NCI-H524 (cell line): ENCODE measurements at regions not wholly inside any gene's neighbourhood (a gene's known extent, or its start where the extent isn't known, plus 50 kb on each side); places are given as distances from the start of the nearest gene placed in this dataset.

Experiments
- DNase-seq, 2 experiments: peaks; one replicate each; lab custom pipeline; 2025; lab: John Stamatoyannopoulos, UW

- no peak for DNase-seq
Measured at GRCh38 chr2:107218208-107218607, 332.2 kb upstream of the ST6GAL2 start.

GRCh38 chr2:107222466-107222865 is 336.5 kb upstream of the ST6GAL2 start:
- DNase-seq, result no peak

GRCh38 chr2:107235491-107236254 is 349.7 kb upstream of the ST6GAL2 start:
- DNase-seq, result no peak

- DNase-seq, result no peak
Measured at GRCh38 chr2:107242811-107243210, 356.8 kb upstream of the ST6GAL2 start.

GRCh38 chr2:107248932-107249331 is 363.0 kb upstream of the ST6GAL2 start:
- DNase-seq, result no peak

- no peak for DNase-seq
Measured at GRCh38 chr2:107255744-107256143, 369.8 kb upstream of the ST6GAL2 start.

- no peak for DNase-seq
Measured at GRCh38 chr2:107258531-107259407, 372.8 kb upstream of the ST6GAL2 start.

- DNase-seq, result peak; percentile 45 to 78
Measured at GRCh38 chr2:107259408-107260195, 373.6 kb upstream of the ST6GAL2 start.

GRCh38 chr2:107263628-107264027 is 377.7 kb upstream of the ST6GAL2 start:
- peak; percentile 60 to 83 for DNase-seq

- no peak for DNase-seq
Measured at GRCh38 chr2:107264184-107264583, 378.2 kb upstream of the ST6GAL2 start.

GRCh38 chr2:107266555-107266954 is 380.6 kb upstream of the ST6GAL2 start:
- peak in 1 of 2 experiments; percentile 3 for DNase-seq

GRCh38 chr2:107267086-107267485 is 381.1 kb upstream of the ST6GAL2 start:
- no peak for DNase-seq

GRCh38 chr2:107276034-107276433 is 390.1 kb upstream of the ST6GAL2 start:
- no peak for DNase-seq

GRCh38 chr2:107278672-107279071 is 392.7 kb upstream of the ST6GAL2 start:
- no peak for DNase-seq

GRCh38 chr2:107281637-107282036 is 395.7 kb upstream of the ST6GAL2 start:
- DNase-seq, result no peak

- no peak for DNase-seq
Measured at GRCh38 chr2:107282135-107282534, 396.2 kb upstream of the ST6GAL2 start.

- DNase-seq, result no peak
Measured at GRCh38 chr2:107285621-107286299, 399.8 kb upstream of the ST6GAL2 start.

GRCh38 chr2:107290041-107290440 is 404.1 kb upstream of the ST6GAL2 start:
- DNase-seq, result no peak

GRCh38 chr2:107303964-107304363 is 418.0 kb upstream of the ST6GAL2 start:
- no peak for DNase-seq

GRCh38 chr2:107305966-107306365 is 420.0 kb upstream of the ST6GAL2 start:
- no peak for DNase-seq

- DNase-seq, result no peak
Measured at GRCh38 chr2:107306881-107307280, 420.9 kb upstream of the ST6GAL2 start.

- DNase-seq, result peak; percentile 62 to 88
Measured at GRCh38 chr2:107308835-107309234, 422.9 kb upstream of the ST6GAL2 start.
